ENCODE measurements at regions not wholly inside any gene's neighbourhood (a gene's known extent, or its start where the extent isn't known, plus 50 kb on each side); places are given as distances from the start of the nearest gene placed in this dataset.

- intact Hi-C loops (cut with DNase I): no loop called here
- Histone ChIP-seq H3K27ac (no peak overlapping the region), H3K27me3 (no peaks in the 10 kb centered on the region), H3K4me3 (no peak overlapping the region), H3K36me3 (no peaks in the 10 kb centered on the region), H3K4me1 (no peaks in the 10 kb centered on the region), H3K9me3 (no peaks in the 10 kb centered on the region)
- no peak for TF ChIP-seq POLR2AphosphoS5 (IDR thresholded peaks at IDR 0.05; ENCODE audit: insufficient read depth in 1 of 2, low read depth in 1 of 2)
- TF ChIP-seq POLR2A (IDR thresholded peaks at IDR 0.05): no peak
- TF ChIP-seq CTCF (IDR thresholded peaks at IDR 0.05): no peak
- no peak for DNase-seq (ENCODE audit: extremely low spot score in 2 of 2)
Measured at GRCh38 chr13:61253105-61253877, 162.4 kb downstream of the PCDH20 start.

- TF ChIP-seq CTCF (IDR thresholded peaks at IDR 0.05) (no peak), POLR2AphosphoS5 (IDR thresholded peaks at IDR 0.05; ENCODE audit: insufficient read depth in 1 of 2, low read depth in 1 of 2) (no peak), POLR2A (IDR thresholded peaks at IDR 0.05) (no peak)
- no peaks in the 10 kb centered on the region for H3K9me3 ChIP-seq
- DNase-seq (ENCODE audit: extremely low spot score in 2 of 2): no peak
- intact Hi-C loops (cut with DNase I): no loop called here
- H3K4me1 ChIP-seq: no peaks in the 10 kb centered on the region
- no peaks in the 10 kb centered on the region for H3K27me3 ChIP-seq
- H3K4me3 ChIP-seq: no peak overlapping the region
- H3K27ac ChIP-seq: no peak overlapping the region
- no peaks in the 10 kb centered on the region for H3K36me3 ChIP-seq
Measured at GRCh38 chr13:61252213-61252612, 163.4 kb downstream of the PCDH20 start.

GRCh38 chr13:61247149-61247936, 168.3 kb downstream of the PCDH20 start:
- no peak overlapping the region for H3K4me3 ChIP-seq
- no peaks in the 10 kb centered on the region for H3K36me3 ChIP-seq
- DNase-seq (ENCODE audit: extremely low spot score in 2 of 2): no peak
- H3K27me3 ChIP-seq: no peaks in the 10 kb centered on the region
- H3K4me1 ChIP-seq: no peaks in the 10 kb centered on the region
- TF ChIP-seq POLR2A (IDR thresholded peaks at IDR 0.05) (no peak), CTCF (IDR thresholded peaks at IDR 0.05) (no peak), POLR2AphosphoS5 (IDR thresholded peaks at IDR 0.05; ENCODE audit: insufficient read depth in 1 of 2, low read depth in 1 of 2) (no peak)
- H3K27ac ChIP-seq: no peak overlapping the region
- H3K9me3 ChIP-seq: no peaks in the 10 kb centered on the region
- intact Hi-C loops (cut with DNase I): no loop called here

GRCh38 chr13:61246351-61246750, 169.3 kb downstream of the PCDH20 start:
- TF ChIP-seq POLR2A (IDR thresholded peaks at IDR 0.05) (no peak), POLR2AphosphoS5 (IDR thresholded peaks at IDR 0.05; ENCODE audit: insufficient read depth in 1 of 2, low read depth in 1 of 2) (no peak), CTCF (IDR thresholded peaks at IDR 0.05) (no peak)
- no peak for DNase-seq (ENCODE audit: extremely low spot score in 2 of 2)
- no peaks in the 10 kb centered on the region for H3K27me3 ChIP-seq
- intact Hi-C loops (cut with DNase I): no loop called here
- H3K4me1 ChIP-seq: no peaks in the 10 kb centered on the region
- H3K4me3 ChIP-seq: no peak overlapping the region
- no peaks in the 10 kb centered on the region for H3K9me3 ChIP-seq
- no peak overlapping the region for H3K27ac ChIP-seq
- H3K36me3 ChIP-seq: no peaks in the 10 kb centered on the region

GRCh38 chr13:61215601-61216000, 200.0 kb downstream of the PCDH20 start:
- no peak overlapping the region for H3K27ac ChIP-seq
- H3K4me3 ChIP-seq: no peak overlapping the region
- intact Hi-C loops (cut with DNase I): no loop called here
- no peaks in the 10 kb centered on the region for H3K4me1 ChIP-seq
- H3K9me3 ChIP-seq: no peaks in the 10 kb centered on the region
- no peaks in the 10 kb centered on the region for H3K36me3 ChIP-seq
- H3K27me3 ChIP-seq: no peaks in the 10 kb centered on the region
- DNase-seq (ENCODE audit: extremely low spot score in 2 of 2): no peak
- TF ChIP-seq POLR2AphosphoS5 (IDR thresholded peaks at IDR 0.05; ENCODE audit: insufficient read depth in 1 of 2, low read depth in 1 of 2): no peak
- no peak for TF ChIP-seq POLR2A (IDR thresholded peaks at IDR 0.05)
- TF ChIP-seq CTCF (IDR thresholded peaks at IDR 0.05): no peak

Data from vagina (tissue), 2 donors.